ENCODE measurements at regions not wholly inside any gene's neighbourhood (a gene's known extent, or its start where the extent isn't known, plus 50 kb on each side); places are given as distances from the start of the nearest gene placed in this dataset.

- Histone ChIP-seq H3K4me1 (ENCODE audit: control insufficient read depth in 1 of 2, insufficient read depth in 2 of 2, low read length in 2 of 2) (no peaks in the 10 kb centered on the region), H3K14ac (ENCODE audit: low read length) (no peak overlapping the region), H3K9me3 (ENCODE audit: insufficient read depth, low read depth, low read length) (peaks cover 5% of the 10 kb centered on the region), H3K4ac (ENCODE audit: low read depth, low read length) (no peak overlapping the region), H3K18ac (ENCODE audit: low read length) (no peak overlapping the region), H3K23ac (ENCODE audit: low read length) (no peak overlapping the region), H3K79me1 (ENCODE audit: low read length) (no peaks in the 10 kb centered on the region), H2AK5ac (ENCODE audit: low read length) (no peak overlapping the region), H3K36me3 (ENCODE audit: control insufficient read depth in 1 of 2, insufficient read depth in 2 of 2, low read length in 2 of 2) (peaks cover 0 to 5% of the 10 kb centered on the region in 2 experiments), H2BK12ac (ENCODE audit: low read length) (no peak overlapping the region), H3K79me2 (ENCODE audit: control insufficient read depth, insufficient read depth, low read length, poor library complexity) (no peaks in the 10 kb centered on the region), H2AFZ (ENCODE audit: insufficient read depth, low read length, poor library complexity) (no peak overlapping the region), H3K9ac (ENCODE audit: low read length) (no peak overlapping the region), H2BK120ac (ENCODE audit: insufficient read depth, low read length, poor library complexity) (no peak overlapping the region), H4K8ac (ENCODE audit: low read depth, low read length) (no peak overlapping the region), H4K91ac (ENCODE audit: low read depth, low read length) (no peak overlapping the region), H2BK5ac (ENCODE audit: low read depth, low read length, poor library complexity) (no peak overlapping the region), H3K27ac (ENCODE audit: low read depth, low read length) (no peak overlapping the region), H3K4me2 (ENCODE audit: low read length) (no peak overlapping the region), H4K12ac (ENCODE audit: low read depth, low read length) (no peak overlapping the region), H3K27me3 (ENCODE audit: insufficient read depth, low read length) (no peaks in the 10 kb centered on the region), H3K4me3 (ENCODE audit: low read depth, low read length) (no peak overlapping the region)
- DNase-seq = no peak
- no CpG with 5 or more reads among the region's 3 CpGs for WGBS (ENCODE audit: extremely low coverage, insufficient coverage, insufficient read length)
Measured at GRCh38 chr13:64810750-64811149, 2419.4 kb downstream of the PCDH9 start.

- no peaks in the 10 kb centered on the region for H3K4me1 ChIP-seq (ENCODE audit: control insufficient read depth in 1 of 2, insufficient read depth in 2 of 2, low read length in 2 of 2)
- DNase-seq = no peak
- H2BK12ac ChIP-seq (ENCODE audit: low read length) = no peak overlapping the region
- H3K79me1 ChIP-seq (ENCODE audit: low read length) = no peaks in the 10 kb centered on the region
- no peaks in the 10 kb centered on the region for H3K79me2 ChIP-seq (ENCODE audit: control insufficient read depth, insufficient read depth, low read length, poor library complexity)
- H3K9me3 ChIP-seq (ENCODE audit: insufficient read depth, low read depth, low read length) = peaks cover 5% of the 10 kb centered on the region
- no peak overlapping the region for H3K4ac ChIP-seq (ENCODE audit: low read depth, low read length)
- no peak overlapping the region for H3K18ac ChIP-seq (ENCODE audit: low read length)
- H3K23ac ChIP-seq (ENCODE audit: low read length) = no peak overlapping the region
- H3K36me3 ChIP-seq (ENCODE audit: control insufficient read depth in 1 of 2, insufficient read depth in 2 of 2, low read length in 2 of 2) = peaks cover 0 to 5% of the 10 kb centered on the region in 2 experiments
- no peak overlapping the region for H3K4me2 ChIP-seq (ENCODE audit: low read length)
- H2AK5ac ChIP-seq (ENCODE audit: low read length) = no peak overlapping the region
- H3K14ac ChIP-seq (ENCODE audit: low read length) = no peak overlapping the region
- no peak overlapping the region for H4K91ac ChIP-seq (ENCODE audit: low read depth, low read length)
- no CpG with 5 or more reads among the region's 4 CpGs for WGBS (ENCODE audit: extremely low coverage, insufficient coverage, insufficient read length)
- H4K8ac ChIP-seq (ENCODE audit: low read depth, low read length) = no peak overlapping the region
- no peak overlapping the region for H4K12ac ChIP-seq (ENCODE audit: low read depth, low read length)
- H2BK5ac ChIP-seq (ENCODE audit: low read depth, low read length, poor library complexity) = no peak overlapping the region
- H3K4me3 ChIP-seq (ENCODE audit: low read depth, low read length) = no peak overlapping the region
- no peak overlapping the region for H2AFZ ChIP-seq (ENCODE audit: insufficient read depth, low read length, poor library complexity)
- H3K27me3 ChIP-seq (ENCODE audit: insufficient read depth, low read length) = no peaks in the 10 kb centered on the region
- H3K27ac ChIP-seq (ENCODE audit: low read depth, low read length) = no peak overlapping the region
- no peak overlapping the region for H3K9ac ChIP-seq (ENCODE audit: low read length)
- H2BK120ac ChIP-seq (ENCODE audit: insufficient read depth, low read length, poor library complexity) = no peak overlapping the region
Measured at GRCh38 chr13:64808704-64809103, 2421.4 kb downstream of the PCDH9 start.

- H2AK5ac ChIP-seq (ENCODE audit: low read length) = no peak overlapping the region
- H3K9me3 ChIP-seq (ENCODE audit: insufficient read depth, low read depth, low read length) = no peaks in the 10 kb centered on the region
- no peaks in the 10 kb centered on the region for H3K79me1 ChIP-seq (ENCODE audit: low read length)
- no peak overlapping the region for H4K8ac ChIP-seq (ENCODE audit: low read depth, low read length)
- H3K23ac ChIP-seq (ENCODE audit: low read length) = no peak overlapping the region
- H3K4me3 ChIP-seq (ENCODE audit: low read depth, low read length) = no peak overlapping the region
- no peak overlapping the region for H3K18ac ChIP-seq (ENCODE audit: low read length)
- no peak overlapping the region for H3K4ac ChIP-seq (ENCODE audit: low read depth, low read length)
- H4K91ac ChIP-seq (ENCODE audit: low read depth, low read length) = no peak overlapping the region
- H3K79me2 ChIP-seq (ENCODE audit: control insufficient read depth, insufficient read depth, low read length, poor library complexity) = no peaks in the 10 kb centered on the region
- H2BK5ac ChIP-seq (ENCODE audit: low read depth, low read length, poor library complexity) = no peak overlapping the region
- H3K9ac ChIP-seq (ENCODE audit: low read length) = no peak overlapping the region
- WGBS (ENCODE audit: extremely low coverage, insufficient coverage, insufficient read length) = no CpG with 5 or more reads among the region's 4 CpGs
- H2BK12ac ChIP-seq (ENCODE audit: low read length) = no peak overlapping the region
- H4K12ac ChIP-seq (ENCODE audit: low read depth, low read length) = no peak overlapping the region
- no peak overlapping the region for H2AFZ ChIP-seq (ENCODE audit: insufficient read depth, low read length, poor library complexity)
- H3K27ac ChIP-seq (ENCODE audit: low read depth, low read length) = no peak overlapping the region
- H3K27me3 ChIP-seq (ENCODE audit: insufficient read depth, low read length) = no peaks in the 10 kb centered on the region
- no peak overlapping the region for H2BK120ac ChIP-seq (ENCODE audit: insufficient read depth, low read length, poor library complexity)
- no peak for DNase-seq
- H3K4me2 ChIP-seq (ENCODE audit: low read length) = no peak overlapping the region
- H3K4me1 ChIP-seq (ENCODE audit: control insufficient read depth in 1 of 2, insufficient read depth in 2 of 2, low read length in 2 of 2) = no peaks in the 10 kb centered on the region
- no peak overlapping the region for H3K14ac ChIP-seq (ENCODE audit: low read length)
- H3K36me3 ChIP-seq (ENCODE audit: control insufficient read depth in 1 of 2, insufficient read depth in 2 of 2, low read length in 2 of 2) = no peaks in the 10 kb centered on the region
Measured at GRCh38 chr13:64801768-64802167, 2428.4 kb downstream of the PCDH9 start.

GRCh38 chr13:64798422-64798821 is 2431.7 kb downstream of the PCDH9 start:
- Histone ChIP-seq H3K4me2 (ENCODE audit: low read length) (no peak overlapping the region), H3K79me1 (ENCODE audit: low read length) (no peaks in the 10 kb centered on the region), H2AK5ac (ENCODE audit: low read length) (no peak overlapping the region), H3K9me3 (ENCODE audit: insufficient read depth, low read depth, low read length) (no peaks in the 10 kb centered on the region), H3K4ac (ENCODE audit: low read depth, low read length) (no peak overlapping the region), H2BK120ac (ENCODE audit: insufficient read depth, low read length, poor library complexity) (no peak overlapping the region), H4K91ac (ENCODE audit: low read depth, low read length) (no peak overlapping the region), H3K23ac (ENCODE audit: low read length) (no peak overlapping the region), H3K27me3 (ENCODE audit: insufficient read depth, low read length) (no peaks in the 10 kb centered on the region), H3K36me3 (ENCODE audit: control insufficient read depth in 1 of 2, insufficient read depth in 2 of 2, low read length in 2 of 2) (no peaks in the 10 kb centered on the region), H3K79me2 (ENCODE audit: control insufficient read depth, insufficient read depth, low read length, poor library complexity) (no peaks in the 10 kb centered on the region), H4K8ac (ENCODE audit: low read depth, low read length) (no peak overlapping the region), H2BK5ac (ENCODE audit: low read depth, low read length, poor library complexity) (no peak overlapping the region), H2BK12ac (ENCODE audit: low read length) (no peak overlapping the region), H2AFZ (ENCODE audit: insufficient read depth, low read length, poor library complexity) (no peak overlapping the region), H4K12ac (ENCODE audit: low read depth, low read length) (no peak overlapping the region), H3K14ac (ENCODE audit: low read length) (no peak overlapping the region), H3K18ac (ENCODE audit: low read length) (no peak overlapping the region), H3K4me3 (ENCODE audit: low read depth, low read length) (no peak overlapping the region), H3K9ac (ENCODE audit: low read length) (no peak overlapping the region), H3K4me1 (ENCODE audit: control insufficient read depth in 1 of 2, insufficient read depth in 2 of 2, low read length in 2 of 2) (no peaks in the 10 kb centered on the region), H3K27ac (ENCODE audit: low read depth, low read length) (no peak overlapping the region)
- DNase-seq = no peak
- no CpG with 5 or more reads among the region's 4 CpGs for WGBS (ENCODE audit: extremely low coverage, insufficient coverage, insufficient read length)
